ENCODE measurements at regions not wholly inside any gene's neighbourhood (a gene's known extent, or its start where the extent isn't known, plus 50 kb on each side); places are given as distances from the start of the nearest gene placed in this dataset.

- Mint-ChIP-seq H3K27me3 (ENCODE audit: low read depth) (no peaks in the 10 kb centered on the region), H3K4me3 (no peak overlapping the region)
Observed at GRCh38 chr11:90912631-90913030, 689.8 kb upstream of the CHORDC1 start.

GRCh38 chr11:90911192-90911591 is 688.3 kb upstream of the CHORDC1 start:
- Mint-ChIP-seq H3K9me3 (peaks cover 11% of the 10 kb centered on the region), H3K27me3 (ENCODE audit: low read depth) (no peaks in the 10 kb centered on the region), H3K4me1 (ENCODE audit: low read depth) (no peaks in the 10 kb centered on the region), H3K27ac (no peak overlapping the region), H3K4me3 (no peak overlapping the region), H3K36me3 (ENCODE audit: low read depth) (no peaks in the 10 kb centered on the region)

More at GRCh38 chr11:90912631-90913030, 689.8 kb upstream of the CHORDC1 start:
- Mint-ChIP-seq H3K9me3 (peaks cover 9% of the 10 kb centered on the region), H3K27ac (no peak overlapping the region), H3K4me1 (ENCODE audit: low read depth) (no peaks in the 10 kb centered on the region), H3K36me3 (ENCODE audit: low read depth) (no peaks in the 10 kb centered on the region)

- Mint-ChIP-seq H3K27me3 (ENCODE audit: low read depth) (no peaks in the 10 kb centered on the region), H3K4me1 (ENCODE audit: low read depth) (no peaks in the 10 kb centered on the region), H3K9me3 (peaks cover 14% of the 10 kb centered on the region), H3K36me3 (ENCODE audit: low read depth) (no peaks in the 10 kb centered on the region), H3K4me3 (no peak overlapping the region), H3K27ac (no peak overlapping the region)
Observed at GRCh38 chr11:90908074-90908473, 685.2 kb upstream of the CHORDC1 start.

GRCh38 chr11:90895850-90896249 is 673.0 kb upstream of the CHORDC1 start:
- Mint-ChIP-seq H3K36me3 (ENCODE audit: low read depth) (no peaks in the 10 kb centered on the region), H3K4me3 (no peak overlapping the region), H3K27me3 (ENCODE audit: low read depth) (no peaks in the 10 kb centered on the region), H3K27ac (no peak overlapping the region), H3K4me1 (ENCODE audit: low read depth) (no peaks in the 10 kb centered on the region), H3K9me3 (peaks cover 5% of the 10 kb centered on the region)

- H3K4me3 Mint-ChIP-seq, result no peak overlapping the region
- no peaks in the 10 kb centered on the region for H3K36me3 Mint-ChIP-seq (ENCODE audit: low read depth)
- H3K9me3 Mint-ChIP-seq, result peaks cover 5% of the 10 kb centered on the region
- no peaks in the 10 kb centered on the region for H3K4me1 Mint-ChIP-seq (ENCODE audit: low read depth)
- H3K27ac Mint-ChIP-seq, result no peak overlapping the region
- no peaks in the 10 kb centered on the region for H3K27me3 Mint-ChIP-seq (ENCODE audit: low read depth)
Observed at GRCh38 chr11:90890347-90890746, 667.5 kb upstream of the CHORDC1 start.

- H3K4me1 Mint-ChIP-seq (ENCODE audit: low read depth), result no peaks in the 10 kb centered on the region
- no peak overlapping the region for H3K4me3 Mint-ChIP-seq
- no peak overlapping the region for H3K27ac Mint-ChIP-seq
- H3K9me3 Mint-ChIP-seq, result peaks cover 9% of the 10 kb centered on the region
- H3K27me3 Mint-ChIP-seq (ENCODE audit: low read depth), result no peaks in the 10 kb centered on the region
- H3K36me3 Mint-ChIP-seq (ENCODE audit: low read depth), result no peaks in the 10 kb centered on the region
Observed at GRCh38 chr11:90884181-90884580, 661.3 kb upstream of the CHORDC1 start.

GRCh38 chr11:90874986-90875385 is 652.1 kb upstream of the CHORDC1 start:
- no peaks in the 10 kb centered on the region for H3K27me3 Mint-ChIP-seq (ENCODE audit: low read depth)
- no peak overlapping the region for H3K27ac Mint-ChIP-seq
- no peaks in the 10 kb centered on the region for H3K36me3 Mint-ChIP-seq (ENCODE audit: low read depth)
- H3K4me1 Mint-ChIP-seq (ENCODE audit: low read depth), result no peaks in the 10 kb centered on the region
- H3K9me3 Mint-ChIP-seq, result peaks cover 23% of the 10 kb centered on the region
- H3K4me3 Mint-ChIP-seq, result no peak overlapping the region

GRCh38 chr11:90874281-90874680 is 651.4 kb upstream of the CHORDC1 start:
- Mint-ChIP-seq H3K27ac (no peak overlapping the region), H3K4me1 (ENCODE audit: low read depth) (no peaks in the 10 kb centered on the region), H3K9me3 (peaks cover 27% of the 10 kb centered on the region), H3K4me3 (no peak overlapping the region), H3K36me3 (ENCODE audit: low read depth) (no peaks in the 10 kb centered on the region), H3K27me3 (ENCODE audit: low read depth) (no peaks in the 10 kb centered on the region)

- Mint-ChIP-seq H3K4me3 (no peak overlapping the region), H3K36me3 (ENCODE audit: low read depth) (no peaks in the 10 kb centered on the region), H3K27ac (no peak overlapping the region), H3K4me1 (ENCODE audit: low read depth) (no peaks in the 10 kb centered on the region), H3K27me3 (ENCODE audit: low read depth) (no peaks in the 10 kb centered on the region), H3K9me3 (peaks cover 22% of the 10 kb centered on the region)
Observed at GRCh38 chr11:90867416-90867815, 644.6 kb upstream of the CHORDC1 start.

GRCh38 chr11:90856790-90857189 is 633.9 kb upstream of the CHORDC1 start:
- Mint-ChIP-seq H3K9me3 (peaks cover 29% of the 10 kb centered on the region), H3K4me3 (no peak overlapping the region), H3K27me3 (ENCODE audit: low read depth) (no peaks in the 10 kb centered on the region), H3K36me3 (ENCODE audit: low read depth) (no peaks in the 10 kb centered on the region), H3K27ac (no peak overlapping the region), H3K4me1 (ENCODE audit: low read depth) (no peaks in the 10 kb centered on the region)

GRCh38 chr11:90855531-90855930 is 632.7 kb upstream of the CHORDC1 start:
- Mint-ChIP-seq H3K9me3 (peaks cover 24% of the 10 kb centered on the region), H3K4me3 (no peak overlapping the region), H3K27me3 (ENCODE audit: low read depth) (no peaks in the 10 kb centered on the region), H3K27ac (no peak overlapping the region), H3K36me3 (ENCODE audit: low read depth) (no peaks in the 10 kb centered on the region), H3K4me1 (ENCODE audit: low read depth) (no peaks in the 10 kb centered on the region)

- no peak overlapping the region for H3K27ac Mint-ChIP-seq
- H3K9me3 Mint-ChIP-seq, result peaks cover 8% of the 10 kb centered on the region
- H3K4me3 Mint-ChIP-seq, result no peak overlapping the region
- H3K4me1 Mint-ChIP-seq (ENCODE audit: low read depth), result no peaks in the 10 kb centered on the region
- no peaks in the 10 kb centered on the region for H3K36me3 Mint-ChIP-seq (ENCODE audit: low read depth)
- no peaks in the 10 kb centered on the region for H3K27me3 Mint-ChIP-seq (ENCODE audit: low read depth)
Observed at GRCh38 chr11:90851196-90851595, 628.3 kb upstream of the CHORDC1 start.

- no peaks in the 10 kb centered on the region for H3K36me3 Mint-ChIP-seq (ENCODE audit: low read depth)
- peaks cover 4% of the 10 kb centered on the region for H3K9me3 Mint-ChIP-seq
- H3K27ac Mint-ChIP-seq, result no peak overlapping the region
- H3K27me3 Mint-ChIP-seq (ENCODE audit: low read depth), result no peaks in the 10 kb centered on the region
- H3K4me3 Mint-ChIP-seq, result no peak overlapping the region
- no peaks in the 10 kb centered on the region for H3K4me1 Mint-ChIP-seq (ENCODE audit: low read depth)
Observed at GRCh38 chr11:90849312-90849711, 626.5 kb upstream of the CHORDC1 start.

- no peaks in the 10 kb centered on the region for H3K36me3 Mint-ChIP-seq (ENCODE audit: low read depth)
- H3K9me3 Mint-ChIP-seq, result peaks cover 4% of the 10 kb centered on the region
- no peaks in the 10 kb centered on the region for H3K4me1 Mint-ChIP-seq (ENCODE audit: low read depth)
- H3K4me3 Mint-ChIP-seq, result no peak overlapping the region
- H3K27me3 Mint-ChIP-seq (ENCODE audit: low read depth), result no peaks in the 10 kb centered on the region
- H3K27ac Mint-ChIP-seq, result no peak overlapping the region
Observed at GRCh38 chr11:90847268-90847886, 624.5 kb upstream of the CHORDC1 start.

GRCh38 chr11:90846628-90847027 is 623.8 kb upstream of the CHORDC1 start:
- Mint-ChIP-seq H3K27me3 (ENCODE audit: low read depth) (no peaks in the 10 kb centered on the region), H3K27ac (no peak overlapping the region), H3K9me3 (peaks cover 4% of the 10 kb centered on the region), H3K4me3 (no peak overlapping the region), H3K36me3 (ENCODE audit: low read depth) (no peaks in the 10 kb centered on the region), H3K4me1 (ENCODE audit: low read depth) (no peaks in the 10 kb centered on the region)

- H3K9me3 Mint-ChIP-seq, result peaks cover 4% of the 10 kb centered on the region
- H3K27ac Mint-ChIP-seq, result no peak overlapping the region
- H3K4me1 Mint-ChIP-seq (ENCODE audit: low read depth), result no peaks in the 10 kb centered on the region
- no peak overlapping the region for H3K4me3 Mint-ChIP-seq
- no peaks in the 10 kb centered on the region for H3K27me3 Mint-ChIP-seq (ENCODE audit: low read depth)
- H3K36me3 Mint-ChIP-seq (ENCODE audit: low read depth), result no peaks in the 10 kb centered on the region
Observed at GRCh38 chr11:90845799-90846198, 623.0 kb upstream of the CHORDC1 start.

Data from T-helper 1 cell treated with Interleukin-12 subunit alpha and Interleukin-12 subunit beta and Interleukin-4 antibody, amounts not matched to agents 30 μg/mL and 1 μg/mL, for 36 hours (primary cell).